ENCODE measurements at regions not wholly inside any gene's neighbourhood (a gene's known extent, or its start where the extent isn't known, plus 50 kb on each side); places are given as distances from the start of the nearest gene placed in this dataset.
"Not testable (repeated sequence)": the region's sequence is repeated elsewhere in the genome, so short reads cannot be mapped to it uniquely, and the experiment has no call there.

- DNase-seq, result no peak
Measured at GRCh38 chr1:4068076-4068475, 168.0 kb upstream of the C1orf174 start.

GRCh38 chr1:4071653-4072052 is 171.6 kb upstream of the C1orf174 start:
- peak; percentile 43 for DNase-seq

- no peak for DNase-seq
Measured at GRCh38 chr1:4072481-4073153, 172.5 kb upstream of the C1orf174 start.

GRCh38 chr1:4075436-4076225 is 175.6 kb upstream of the C1orf174 start:
- no peak for DNase-seq

GRCh38 chr1:4076346-4076745 is 176.3 kb upstream of the C1orf174 start:
- no peak for DNase-seq

- DNase-seq, result not testable (repeated sequence)
Measured at GRCh38 chr1:4078091-4078962, 178.3 kb upstream of the C1orf174 start.

GRCh38 chr1:4079815-4080214 is 179.7 kb upstream of the C1orf174 start:
- DNase-seq, result no peak

GRCh38 chr1:4081806-4082711 is 182.0 kb upstream of the C1orf174 start:
- DNase-seq, result no peak

- no peak for DNase-seq
Measured at GRCh38 chr1:4083231-4084047, 183.4 kb upstream of the C1orf174 start.

- no peak for DNase-seq
Measured at GRCh38 chr1:4084048-4084431, 184.0 kb upstream of the C1orf174 start.

- no peak for DNase-seq
Measured at GRCh38 chr1:4084446-4084845, 184.4 kb upstream of the C1orf174 start.

- DNase-seq, result no peak
Measured at GRCh38 chr1:4084896-4085295, 184.8 kb upstream of the C1orf174 start.

- DNase-seq, result no peak
Measured at GRCh38 chr1:4085546-4085945, 185.5 kb upstream of the C1orf174 start.

- DNase-seq, result no peak
Measured at GRCh38 chr1:4086085-4086850, 186.2 kb upstream of the C1orf174 start.

GRCh38 chr1:4086921-4087320 is 186.8 kb upstream of the C1orf174 start:
- DNase-seq, result no peak

GRCh38 chr1:4087530-4088420 is 187.7 kb upstream of the C1orf174 start:
- no peak for DNase-seq

- no peak for DNase-seq
Measured at GRCh38 chr1:4088676-4089075, 188.6 kb upstream of the C1orf174 start.

GRCh38 chr1:4089421-4090175 is 189.5 kb upstream of the C1orf174 start:
- DNase-seq, result no peak

GRCh38 chr1:4090556-4090955 is 190.5 kb upstream of the C1orf174 start:
- DNase-seq, result no peak

Measured in right hindlimb (tissue), 1 donor.